Loucy (cell line): ENCODE measurements at regions not wholly inside any gene's neighbourhood (a gene's known extent, or its start where the extent isn't known, plus 50 kb on each side); places are given as distances from the start of the nearest gene placed in this dataset.

Source experiments
- CTCF ChIP-seq: fragments of 200-600 bp; sonication (generic); conservative IDR thresholded peaks from 2 replicates; pipeline ENCODE4 v1.5.1; 2014; ENCODE audit warnings: mild to moderate bottlenecking, antibody characterized with exemption, low read length
- EZH2phosphoT487 ChIP-seq: fragments of 200-600 bp; IDR thresholded peaks from 2 replicates; pipeline ENCODE4 v1.6.1; 2018; ENCODE audit warnings: antibody characterized with exemption, mild to moderate bottlenecking, moderate library complexity, borderline replicate concordance

GRCh38 chr2:589281-590130, 87.7 kb downstream of the TMEM18 start:
- TF ChIP-seq CTCF (no peak), EZH2phosphoT487 (no peak)
